ENCODE measurements at regions not wholly inside any gene's neighbourhood (a gene's known extent, or its start where the extent isn't known, plus 50 kb on each side); places are given as distances from the start of the nearest gene placed in this dataset.
"Not testable (repeated sequence)": the region's sequence is repeated elsewhere in the genome, so short reads cannot be mapped to it uniquely, and the experiment has no call there.

- no peak for DNase-seq (ENCODE audit: extremely low read depth in 1 of 11, low read depth in 9 of 11, low spot score in 4 of 11)
Observed at GRCh38 chr16:86836503-86837129, 258.3 kb downstream of the FOXL1 start.

- DNase-seq (ENCODE audit: extremely low read depth in 1 of 11, low read depth in 9 of 11, low spot score in 4 of 11), result no peak
Observed at GRCh38 chr16:86843812-86844211, 265.5 kb downstream of the FOXL1 start.

GRCh38 chr16:86844695-86845094 is 266.3 kb downstream of the FOXL1 start:
- DNase-seq (ENCODE audit: extremely low read depth in 1 of 11, low read depth in 9 of 11, low spot score in 4 of 11), result no peak

- no peak for DNase-seq (ENCODE audit: extremely low read depth in 1 of 11, low read depth in 9 of 11, low spot score in 4 of 11)
Observed at GRCh38 chr16:86846136-86846535, 267.8 kb downstream of the FOXL1 start.

GRCh38 chr16:86848821-86849220 is 270.5 kb downstream of the FOXL1 start:
- DNase-seq (ENCODE audit: extremely low read depth in 1 of 11, low read depth in 9 of 11, low spot score in 4 of 11), result no peak

GRCh38 chr16:86850670-86851069 is 272.3 kb downstream of the FOXL1 start:
- DNase-seq (ENCODE audit: extremely low read depth in 1 of 11, low read depth in 9 of 11, low spot score in 4 of 11), result no peak

- no peak for DNase-seq (ENCODE audit: extremely low read depth in 1 of 11, low read depth in 9 of 11, low spot score in 4 of 11)
Observed at GRCh38 chr16:86852135-86852534, 273.8 kb downstream of the FOXL1 start.

- DNase-seq (ENCODE audit: extremely low read depth in 1 of 11, low read depth in 9 of 11, low spot score in 4 of 11), result no peak
Observed at GRCh38 chr16:86854058-86854621, 275.8 kb downstream of the FOXL1 start.

GRCh38 chr16:86854626-86855294 is 276.4 kb downstream of the FOXL1 start:
- no peak for DNase-seq (ENCODE audit: extremely low read depth in 1 of 11, low read depth in 9 of 11, low spot score in 4 of 11)

GRCh38 chr16:86856946-86857586 is 278.7 kb downstream of the FOXL1 start:
- DNase-seq (ENCODE audit: extremely low read depth in 1 of 11, low read depth in 9 of 11, low spot score in 4 of 11), result no peak

GRCh38 chr16:86857807-86858206 is 279.5 kb downstream of the FOXL1 start:
- no peak for DNase-seq (ENCODE audit: extremely low read depth in 1 of 11, low read depth in 9 of 11, low spot score in 4 of 11)

GRCh38 chr16:86858501-86858900 is 280.2 kb downstream of the FOXL1 start:
- no peak for DNase-seq (ENCODE audit: extremely low read depth in 1 of 11, low read depth in 9 of 11, low spot score in 4 of 11)

GRCh38 chr16:86861270-86861858 is 283.0 kb downstream of the FOXL1 start:
- not testable (repeated sequence) for DNase-seq (ENCODE audit: extremely low read depth in 1 of 11, low read depth in 9 of 11, low spot score in 4 of 11)

- DNase-seq (ENCODE audit: extremely low read depth in 1 of 11, low read depth in 9 of 11, low spot score in 4 of 11), result no peak
Observed at GRCh38 chr16:86862595-86863280, 284.4 kb downstream of the FOXL1 start.

GRCh38 chr16:86863609-86864008 is 285.3 kb downstream of the FOXL1 start:
- DNase-seq (ENCODE audit: extremely low read depth in 1 of 11, low read depth in 9 of 11, low spot score in 4 of 11), result no peak

- DNase-seq (ENCODE audit: extremely low read depth in 1 of 11, low read depth in 9 of 11, low spot score in 4 of 11), result no peak
Observed at GRCh38 chr16:86864586-86864985, 286.2 kb downstream of the FOXL1 start.

- no peak for DNase-seq (ENCODE audit: extremely low read depth in 1 of 11, low read depth in 9 of 11, low spot score in 4 of 11)
Observed at GRCh38 chr16:86865851-86866662, 287.7 kb downstream of the FOXL1 start.

GRCh38 chr16:86866986-86867722 is 288.8 kb downstream of the FOXL1 start:
- no peak for DNase-seq (ENCODE audit: extremely low read depth in 1 of 11, low read depth in 9 of 11, low spot score in 4 of 11)
